MM.1S (cell line): ENCODE measurements at regions not wholly inside any gene's neighbourhood (a gene's known extent, or its start where the extent isn't known, plus 50 kb on each side); places are given as distances from the start of the nearest gene placed in this dataset.

Source experiments
- EZH2 ChIP-seq: fragments of 300-600 bp; sonication (generic); optimal IDR thresholded peaks from 2 replicates; pipeline ENCODE3; 2017; ENCODE audit warnings: low read depth, mild to moderate bottlenecking, antibody characterized with exemption, low read length, mixed read lengths
- TF ChIP-seq, protein P1 (sequence below): fragments of 300-600 bp; sonication (generic); IDR thresholded peaks from 2 replicates; pipeline ENCODE4 v1.5.1; 2016; ENCODE audit warnings: antibody characterized with exemption, low read length, mixed read lengths

GRCh38 chr20:57109571-57109953, 156.9 kb downstream of the BMP7 start:
- TF ChIP-seq, protein P1, sequence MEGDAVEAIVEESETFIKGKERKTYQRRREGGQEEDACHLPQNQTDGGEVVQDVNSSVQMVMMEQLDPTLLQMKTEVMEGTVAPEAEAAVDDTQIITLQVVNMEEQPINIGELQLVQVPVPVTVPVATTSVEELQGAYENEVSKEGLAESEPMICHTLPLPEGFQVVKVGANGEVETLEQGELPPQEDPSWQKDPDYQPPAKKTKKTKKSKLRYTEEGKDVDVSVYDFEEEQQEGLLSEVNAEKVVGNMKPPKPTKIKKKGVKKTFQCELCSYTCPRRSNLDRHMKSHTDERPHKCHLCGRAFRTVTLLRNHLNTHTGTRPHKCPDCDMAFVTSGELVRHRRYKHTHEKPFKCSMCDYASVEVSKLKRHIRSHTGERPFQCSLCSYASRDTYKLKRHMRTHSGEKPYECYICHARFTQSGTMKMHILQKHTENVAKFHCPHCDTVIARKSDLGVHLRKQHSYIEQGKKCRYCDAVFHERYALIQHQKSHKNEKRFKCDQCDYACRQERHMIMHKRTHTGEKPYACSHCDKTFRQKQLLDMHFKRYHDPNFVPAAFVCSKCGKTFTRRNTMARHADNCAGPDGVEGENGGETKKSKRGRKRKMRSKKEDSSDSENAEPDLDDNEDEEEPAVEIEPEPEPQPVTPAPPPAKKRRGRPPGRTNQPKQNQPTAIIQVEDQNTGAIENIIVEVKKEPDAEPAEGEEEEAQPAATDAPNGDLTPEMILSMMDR: no peak
- no peak for TF ChIP-seq EZH2
